ENCODE measurements at regions not wholly inside any gene's neighbourhood (a gene's known extent, or its start where the extent isn't known, plus 50 kb on each side); places are given as distances from the start of the nearest gene placed in this dataset.

DNA sequence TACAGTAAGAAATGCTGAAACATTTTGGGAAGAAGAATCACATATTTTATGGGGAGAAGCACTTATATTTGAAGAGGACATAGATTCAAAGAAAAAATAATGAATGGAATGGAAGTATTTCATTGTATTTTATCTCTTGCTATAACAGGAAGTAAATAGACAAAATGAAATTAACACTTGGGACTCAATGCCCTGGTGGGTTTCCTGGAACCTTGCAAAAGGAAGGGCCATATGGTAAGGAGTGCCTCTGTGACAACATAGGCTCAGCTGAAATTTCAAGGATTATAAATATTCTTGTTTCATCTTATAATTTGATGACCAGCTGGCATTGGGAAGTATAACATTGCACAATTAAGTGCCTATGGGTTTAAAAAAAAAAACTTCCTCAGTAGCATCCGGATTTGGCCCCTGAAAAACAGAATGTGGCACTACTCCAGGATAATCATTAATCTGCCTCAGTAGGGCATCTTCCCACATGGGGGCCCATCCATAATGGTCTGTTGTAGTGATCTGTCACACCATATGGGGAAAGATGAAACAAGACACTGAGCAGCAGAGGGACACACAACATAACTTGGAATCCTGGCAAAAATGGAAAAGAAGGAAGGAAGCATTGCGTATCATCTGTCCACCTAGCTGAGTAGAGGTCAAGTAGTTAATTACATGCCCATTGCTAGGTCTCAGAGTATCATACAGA lies 321.6 kb downstream of the NDFIP2 start:
- TF ChIP-seq YY1 (IDR thresholded peaks at IDR 0.05; ENCODE audit: insufficient read depth, insufficient read length) (no peak), SUZ12 (IDR thresholded peaks at IDR 0.05; ENCODE audit: extremely low read depth, insufficient read depth, insufficient read length) (no peak)
